ENCODE measurements at regions not wholly inside any gene's neighbourhood (a gene's known extent, or its start where the extent isn't known, plus 50 kb on each side); places are given as distances from the start of the nearest gene placed in this dataset.
"Not testable (repeated sequence)": the region's sequence is repeated elsewhere in the genome, so short reads cannot be mapped to it uniquely, and the experiment has no call there.

- no peaks in the 10 kb centered on the region for H3K9me3 ChIP-seq
- H3K27me3 ChIP-seq: no peaks in the 10 kb centered on the region
- H3K27ac ChIP-seq: no peak overlapping the region
- intact Hi-C loops (cut with DNase I): no loop called here
- DNase-seq: no peak
- no peak for TF ChIP-seq EP300 (IDR thresholded peaks at IDR 0.05)
- TF ChIP-seq POLR2A (IDR thresholded peaks at IDR 0.05): no peak
- no peak for TF ChIP-seq POLR2AphosphoS5 (IDR thresholded peaks at IDR 0.05)
- TF ChIP-seq CTCF (IDR thresholded peaks at IDR 0.05): no peak
- H3K4me3 ChIP-seq: no peak overlapping the region
- H3K4me1 ChIP-seq: no peaks in the 10 kb centered on the region
- no peaks in the 10 kb centered on the region for H3K36me3 ChIP-seq
Measured at GRCh38 chr6:134662077-134662700, 287.7 kb downstream of the ALDH8A1 start.

GRCh38 chr6:134659885-134660284 is 290.0 kb downstream of the ALDH8A1 start:
- H3K4me1 ChIP-seq; DNase-seq; H3K27ac ChIP-seq; H3K4me3 ChIP-seq; H3K36me3 ChIP-seq; H3K9me3 ChIP-seq; intact Hi-C loops (cut with DNase I); H3K27me3 ChIP-seq: not testable (repeated sequence)
- 95% methylated on average over 1 of the region's 1 CpG for WGBS, 2 donors

GRCh38 chr6:134658596-134658995 is 291.3 kb downstream of the ALDH8A1 start:
- TF ChIP-seq POLR2A (IDR thresholded peaks at IDR 0.05) (no peak), CTCF (IDR thresholded peaks at IDR 0.05) (no peak), EP300 (IDR thresholded peaks at IDR 0.05) (no peak), POLR2AphosphoS5 (IDR thresholded peaks at IDR 0.05) (no peak)
- no peaks in the 10 kb centered on the region for H3K4me1 ChIP-seq
- H3K4me3 ChIP-seq: no peak overlapping the region
- H3K27me3 ChIP-seq: no peaks in the 10 kb centered on the region
- no peak overlapping the region for H3K27ac ChIP-seq
- H3K9me3 ChIP-seq: no peaks in the 10 kb centered on the region
- intact Hi-C loops (cut with DNase I): no loop called here
- whole genome bisulfite sequencing, 2 donors: 88 to 90% methylated on average over 5 of the region's 5 CpGs
- no peaks in the 10 kb centered on the region for H3K36me3 ChIP-seq
- no peak for DNase-seq

GRCh38 chr6:134657751-134658527 is 292.0 kb downstream of the ALDH8A1 start:
- no peak for DNase-seq
- no peak for TF ChIP-seq POLR2AphosphoS5 (IDR thresholded peaks at IDR 0.05)
- no peak for TF ChIP-seq CTCF (IDR thresholded peaks at IDR 0.05)
- no peak for TF ChIP-seq EP300 (IDR thresholded peaks at IDR 0.05)
- no peak for TF ChIP-seq POLR2A (IDR thresholded peaks at IDR 0.05)
- WGBS, 2 donors: 75 to 82% methylated on average over 3 of the region's 3 CpGs
- no peak overlapping the region for H3K27ac ChIP-seq
- H3K9me3 ChIP-seq: no peaks in the 10 kb centered on the region
- intact Hi-C loops (cut with DNase I): no loop called here
- no peaks in the 10 kb centered on the region for H3K27me3 ChIP-seq
- H3K36me3 ChIP-seq: no peaks in the 10 kb centered on the region
- no peaks in the 10 kb centered on the region for H3K4me1 ChIP-seq
- no peak overlapping the region for H3K4me3 ChIP-seq

GRCh38 chr6:134657343-134657742 is 292.6 kb downstream of the ALDH8A1 start:
- DNase-seq: no peak
- WGBS, 2 donors: 92 to 95% methylated on average over 3 of the region's 3 CpGs
- Histone ChIP-seq H3K4me3 (no peak overlapping the region), H3K4me1 (no peaks in the 10 kb centered on the region), H3K36me3 (no peaks in the 10 kb centered on the region), H3K9me3 (no peaks in the 10 kb centered on the region), H3K27me3 (no peaks in the 10 kb centered on the region), H3K27ac (no peak overlapping the region)
- TF ChIP-seq POLR2AphosphoS5 (IDR thresholded peaks at IDR 0.05) (no peak), CTCF (IDR thresholded peaks at IDR 0.05) (no peak), EP300 (IDR thresholded peaks at IDR 0.05) (no peak), POLR2A (IDR thresholded peaks at IDR 0.05) (no peak)
- intact Hi-C loops (cut with DNase I): no loop called here
